ENCODE measurements at regions not wholly inside any gene's neighbourhood (a gene's known extent, or its start where the extent isn't known, plus 50 kb on each side); places are given as distances from the start of the nearest gene placed in this dataset.

- no peak for DNase-seq
Observed at GRCh38 chr1:226491093-226491850, 57.3 kb upstream of the STUM start.

GRCh38 chr1:226492426-226493137 is 56.0 kb upstream of the STUM start:
- no peak for DNase-seq

GRCh38 chr1:226494092-226494609 is 54.4 kb upstream of the STUM start:
- no peak for DNase-seq

- DNase-seq = no peak
Observed at GRCh38 chr1:226495716-226496115, 52.8 kb upstream of the STUM start.

GRCh38 chr1:226496453-226497015 is 52.0 kb upstream of the STUM start:
- DNase-seq = no peak

- no peak for DNase-seq
Observed at GRCh38 chr1:226497276-226497833, 51.2 kb upstream of the STUM start.

GRCh38 chr1:226497991-226498639 is 50.4 kb upstream of the STUM start:
- DNase-seq = no peak

GRCh38 chr1:226498640-226499008 is 49.9 kb upstream of the STUM start:
- no peak for DNase-seq
